WTC11 (cell line): ENCODE measurements at regions not wholly inside any gene's neighbourhood (a gene's known extent, or its start where the extent isn't known, plus 50 kb on each side); places are given as distances from the start of the nearest gene placed in this dataset.

Experiments used
- ATAC-seq: fragments of 200-7000 bp; cut with Tn5 transposase; 2 replicates; pipeline ENCODE4 v1.10.0; 2021; ENCODE audit warnings: mild to moderate bottlenecking, moderate library complexity
- CTCF ChIA-PET: fragments of 300-600 bp; sonication (Branson Sonifier 250); formaldehyde crosslinking; loops from one replicate; lab custom pipeline; 2021; ENCODE audit warnings: antibody characterized with exemption; lab: Charles Lee
- POLR2A ChIA-PET: fragments of 350-600 bp; sonication (Branson Sonifier 250); formaldehyde crosslinking; loops from one replicate; lab custom pipeline; 2021; ENCODE audit warnings: antibody characterized with exemption; lab: Charles Lee
- DNase-seq: peaks from one replicate; pipeline ENCODE4 v3.0.0; 2021; ENCODE audit warnings: low spot score
- H3K27ac Mint-ChIP-seq: 2 replicates; pipeline ENCODE4 v1.8.0; 2021; ENCODE audit warnings: mixed read lengths
- H3K27me3 Mint-ChIP-seq: 2 replicates; pipeline ENCODE4 v1.8.0; 2021; ENCODE audit warnings: low read depth, mild to moderate bottlenecking, moderate library complexity, mixed read lengths
- H3K36me3 Mint-ChIP-seq: 2 replicates; pipeline ENCODE4 v1.8.0; 2021; ENCODE audit warnings: mixed read lengths
- H3K4me1 Mint-ChIP-seq: 2 replicates; pipeline ENCODE4 v1.8.0; 2022; ENCODE audit warnings: mixed read lengths
- H3K4me3 Mint-ChIP-seq: 2 replicates; pipeline ENCODE4 v1.8.0; 2021; ENCODE audit warnings: mild to moderate bottlenecking, moderate library complexity, mixed read lengths
- H3K9me3 Mint-ChIP-seq: 2 replicates; pipeline ENCODE4 v1.8.0; 2021; ENCODE audit warnings: mixed read lengths
- CREM ChIP-seq: sonication (generic); formaldehyde crosslinking; IDR thresholded peaks from 2 replicates; pipeline ENCODE4 v1.8.1; 2022; ENCODE audit warnings: mild to moderate bottlenecking, missing genetic modification reagents, moderate library complexity
- ELF4 ChIP-seq: sonication (generic); formaldehyde crosslinking; IDR thresholded peaks from 2 replicates; pipeline ENCODE4 v1.8.1; 2022; ENCODE audit warnings: low read depth, mild to moderate bottlenecking, moderate library complexity, missing genetic modification reagents
- EMX1 ChIP-seq: fragments of 250-450 bp; sonication (Bioruptor Pico); IDR thresholded peaks from 2 replicates; pipeline ENCODE4 v1.8.0; 2021; ENCODE audit warnings: mild to moderate bottlenecking
- ESRRA ChIP-seq: sonication (generic); formaldehyde crosslinking; IDR thresholded peaks from 2 replicates; pipeline ENCODE4 v1.8.1; 2022; ENCODE audit warnings: mild to moderate bottlenecking, missing genetic modification reagents, borderline replicate concordance
- ETV6 ChIP-seq: sonication (generic); formaldehyde crosslinking; IDR thresholded peaks from 2 replicates; pipeline ENCODE4 v1.8.1; 2022; ENCODE audit warnings: mild to moderate bottlenecking, missing genetic modification reagents
- FOXK1 ChIP-seq: sonication (generic); formaldehyde crosslinking; IDR thresholded peaks from 2 replicates; pipeline ENCODE4 v1.8.0; 2022; ENCODE audit warnings: mild to moderate bottlenecking, moderate library complexity, missing genetic modification reagents
- GABPB1 ChIP-seq: sonication (generic); formaldehyde crosslinking; IDR thresholded peaks from 2 replicates; pipeline ENCODE4 v1.8.1; 2023; ENCODE audit warnings: mild to moderate bottlenecking, missing genetic modification reagents
- NFATC4 ChIP-seq: fragments of 250-450 bp; sonication (Bioruptor Pico); IDR thresholded peaks from 2 replicates; pipeline ENCODE4 v1.9.0; 2021; ENCODE audit warnings: mild to moderate bottlenecking
- NFYB ChIP-seq: sonication (generic); formaldehyde crosslinking; conservative IDR thresholded peaks from 2 replicates; pipeline ENCODE4 v1.8.0; 2022; ENCODE audit warnings: low read depth, missing genetic modification reagents
- RORB ChIP-seq: fragments of 250-450 bp; sonication (Bioruptor Pico); IDR thresholded peaks from 2 replicates; pipeline ENCODE4 v1.9.0; 2021; ENCODE audit warnings: mild to moderate bottlenecking
- ZNF138 ChIP-seq: sonication (generic); formaldehyde crosslinking; conservative IDR thresholded peaks from 2 replicates; pipeline ENCODE4 v1.8.1; 2022; ENCODE audit warnings: mild to moderate bottlenecking, moderate library complexity, missing genetic modification reagents
- ZNF396 ChIP-seq: fragments of 250-450 bp; sonication (Bioruptor Pico); IDR thresholded peaks from 2 replicates; pipeline ENCODE4 v1.8.0; 2021; ENCODE audit warnings: mild to moderate bottlenecking, moderate library complexity, borderline replicate concordance
- TF ChIP-seq, protein P1 (sequence below): sonication (generic); formaldehyde crosslinking; IDR thresholded peaks from 2 replicates; pipeline ENCODE4 v1.8.0; 2022; ENCODE audit warnings: missing genetic modification reagents
- TF ChIP-seq, protein P2 (sequence below): sonication (generic); formaldehyde crosslinking; IDR thresholded peaks from 2 replicates; pipeline ENCODE4 v1.8.0; 2022; ENCODE audit warnings: mild to moderate bottlenecking, missing genetic modification reagents
- TF ChIP-seq, protein P3 (sequence below): sonication (generic); formaldehyde crosslinking; IDR thresholded peaks from 2 replicates; pipeline ENCODE4 v1.8.1; 2022; ENCODE audit warnings: mild to moderate bottlenecking, missing genetic modification reagents, moderate library complexity, borderline replicate concordance
- TF ChIP-seq, protein P4 (sequence below): sonication (generic); formaldehyde crosslinking; conservative IDR thresholded peaks from 2 replicates; pipeline ENCODE4 v1.8.1; 2023; ENCODE audit warnings: mild to moderate bottlenecking, low read depth, missing genetic modification reagents, moderate library complexity
- TF ChIP-seq, protein P5 (sequence below): sonication (generic); formaldehyde crosslinking; IDR thresholded peaks from 2 replicates; pipeline ENCODE4 v1.8.0; 2023; ENCODE audit warnings: mild to moderate bottlenecking, missing genetic modification reagents
- TF ChIP-seq, protein P6 (sequence below): fragments of 250-450 bp; sonication (Bioruptor Pico); IDR thresholded peaks from 2 replicates; pipeline ENCODE4 v1.8.0; 2021; ENCODE audit warnings: mild to moderate bottlenecking

DNA sequence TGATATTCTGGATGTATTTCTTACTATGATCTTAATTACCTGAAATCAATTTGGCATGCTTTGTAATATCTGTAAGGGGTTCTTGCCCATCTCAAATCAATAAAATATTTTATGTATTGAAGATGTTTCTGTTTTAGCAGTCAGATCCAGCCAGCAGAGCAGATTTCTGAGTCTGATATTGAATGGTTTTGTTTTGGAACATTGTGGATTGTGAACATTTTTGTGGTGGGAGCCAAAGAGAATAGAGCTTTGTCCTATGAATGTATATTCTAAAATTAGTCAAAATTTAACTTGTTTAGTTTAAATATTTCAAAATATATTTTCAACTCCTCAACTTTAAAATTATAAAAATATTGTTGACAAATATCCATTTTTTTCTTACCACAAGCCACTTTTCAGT, 197.0 kb downstream of the UBE2E3 start:
- no peak for TF ChIP-seq FOXK1 (CRISPR knock-in tag)
- TF ChIP-seq NFYB (CRISPR knock-in tag) = no peak
- TF ChIP-seq, protein P1, sequence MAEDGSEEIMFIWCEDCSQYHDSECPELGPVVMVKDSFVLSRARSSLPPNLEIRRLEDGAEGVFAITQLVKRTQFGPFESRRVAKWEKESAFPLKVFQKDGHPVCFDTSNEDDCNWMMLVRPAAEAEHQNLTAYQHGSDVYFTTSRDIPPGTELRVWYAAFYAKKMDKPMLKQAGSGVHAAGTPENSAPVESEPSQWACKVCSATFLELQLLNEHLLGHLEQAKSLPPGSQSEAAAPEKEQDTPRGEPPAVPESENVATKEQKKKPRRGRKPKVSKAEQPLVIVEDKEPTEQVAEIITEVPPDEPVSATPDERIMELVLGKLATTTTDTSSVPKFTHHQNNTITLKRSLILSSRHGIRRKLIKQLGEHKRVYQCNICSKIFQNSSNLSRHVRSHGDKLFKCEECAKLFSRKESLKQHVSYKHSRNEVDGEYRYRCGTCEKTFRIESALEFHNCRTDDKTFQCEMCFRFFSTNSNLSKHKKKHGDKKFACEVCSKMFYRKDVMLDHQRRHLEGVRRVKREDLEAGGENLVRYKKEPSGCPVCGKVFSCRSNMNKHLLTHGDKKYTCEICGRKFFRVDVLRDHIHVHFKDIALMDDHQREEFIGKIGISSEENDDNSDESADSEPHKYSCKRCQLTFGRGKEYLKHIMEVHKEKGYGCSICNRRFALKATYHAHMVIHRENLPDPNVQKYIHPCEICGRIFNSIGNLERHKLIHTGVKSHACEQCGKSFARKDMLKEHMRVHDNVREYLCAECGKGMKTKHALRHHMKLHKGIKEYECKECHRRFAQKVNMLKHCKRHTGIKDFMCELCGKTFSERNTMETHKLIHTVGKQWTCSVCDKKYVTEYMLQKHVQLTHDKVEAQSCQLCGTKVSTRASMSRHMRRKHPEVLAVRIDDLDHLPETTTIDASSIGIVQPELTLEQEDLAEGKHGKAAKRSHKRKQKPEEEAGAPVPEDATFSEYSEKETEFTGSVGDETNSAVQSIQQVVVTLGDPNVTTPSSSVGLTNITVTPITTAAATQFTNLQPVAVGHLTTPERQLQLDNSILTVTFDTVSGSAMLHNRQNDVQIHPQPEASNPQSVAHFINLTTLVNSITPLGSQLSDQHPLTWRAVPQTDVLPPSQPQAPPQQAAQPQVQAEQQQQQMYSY = no peak
- no peak for TF ChIP-seq ETV6 (CRISPR knock-in tag)
- TF ChIP-seq EMX1 (CRISPR knock-in tag) = no peak
- no peak for TF ChIP-seq GABPB1 (CRISPR knock-in tag)
- no peak for TF ChIP-seq ZNF396 (CRISPR knock-in tag)
- no peak for TF ChIP-seq RORB (CRISPR knock-in tag)
- TF ChIP-seq, protein P2, sequence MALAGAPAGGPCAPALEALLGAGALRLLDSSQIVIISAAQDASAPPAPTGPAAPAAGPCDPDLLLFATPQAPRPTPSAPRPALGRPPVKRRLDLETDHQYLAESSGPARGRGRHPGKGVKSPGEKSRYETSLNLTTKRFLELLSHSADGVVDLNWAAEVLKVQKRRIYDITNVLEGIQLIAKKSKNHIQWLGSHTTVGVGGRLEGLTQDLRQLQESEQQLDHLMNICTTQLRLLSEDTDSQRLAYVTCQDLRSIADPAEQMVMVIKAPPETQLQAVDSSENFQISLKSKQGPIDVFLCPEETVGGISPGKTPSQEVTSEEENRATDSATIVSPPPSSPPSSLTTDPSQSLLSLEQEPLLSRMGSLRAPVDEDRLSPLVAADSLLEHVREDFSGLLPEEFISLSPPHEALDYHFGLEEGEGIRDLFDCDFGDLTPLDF (CRISPR knock-in tag) = no peak
- TF ChIP-seq NFATC4 (CRISPR knock-in tag) = no peak
- TF ChIP-seq, protein P3, sequence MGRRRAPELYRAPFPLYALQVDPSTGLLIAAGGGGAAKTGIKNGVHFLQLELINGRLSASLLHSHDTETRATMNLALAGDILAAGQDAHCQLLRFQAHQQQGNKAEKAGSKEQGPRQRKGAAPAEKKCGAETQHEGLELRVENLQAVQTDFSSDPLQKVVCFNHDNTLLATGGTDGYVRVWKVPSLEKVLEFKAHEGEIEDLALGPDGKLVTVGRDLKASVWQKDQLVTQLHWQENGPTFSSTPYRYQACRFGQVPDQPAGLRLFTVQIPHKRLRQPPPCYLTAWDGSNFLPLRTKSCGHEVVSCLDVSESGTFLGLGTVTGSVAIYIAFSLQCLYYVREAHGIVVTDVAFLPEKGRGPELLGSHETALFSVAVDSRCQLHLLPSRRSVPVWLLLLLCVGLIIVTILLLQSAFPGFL = no peak
- no peak for TF ChIP-seq ESRRA
- TF ChIP-seq ELF4 (CRISPR knock-in tag) = no peak
- TF ChIP-seq CREM (CRISPR knock-in tag) = no peak
- TF ChIP-seq, protein P4, sequence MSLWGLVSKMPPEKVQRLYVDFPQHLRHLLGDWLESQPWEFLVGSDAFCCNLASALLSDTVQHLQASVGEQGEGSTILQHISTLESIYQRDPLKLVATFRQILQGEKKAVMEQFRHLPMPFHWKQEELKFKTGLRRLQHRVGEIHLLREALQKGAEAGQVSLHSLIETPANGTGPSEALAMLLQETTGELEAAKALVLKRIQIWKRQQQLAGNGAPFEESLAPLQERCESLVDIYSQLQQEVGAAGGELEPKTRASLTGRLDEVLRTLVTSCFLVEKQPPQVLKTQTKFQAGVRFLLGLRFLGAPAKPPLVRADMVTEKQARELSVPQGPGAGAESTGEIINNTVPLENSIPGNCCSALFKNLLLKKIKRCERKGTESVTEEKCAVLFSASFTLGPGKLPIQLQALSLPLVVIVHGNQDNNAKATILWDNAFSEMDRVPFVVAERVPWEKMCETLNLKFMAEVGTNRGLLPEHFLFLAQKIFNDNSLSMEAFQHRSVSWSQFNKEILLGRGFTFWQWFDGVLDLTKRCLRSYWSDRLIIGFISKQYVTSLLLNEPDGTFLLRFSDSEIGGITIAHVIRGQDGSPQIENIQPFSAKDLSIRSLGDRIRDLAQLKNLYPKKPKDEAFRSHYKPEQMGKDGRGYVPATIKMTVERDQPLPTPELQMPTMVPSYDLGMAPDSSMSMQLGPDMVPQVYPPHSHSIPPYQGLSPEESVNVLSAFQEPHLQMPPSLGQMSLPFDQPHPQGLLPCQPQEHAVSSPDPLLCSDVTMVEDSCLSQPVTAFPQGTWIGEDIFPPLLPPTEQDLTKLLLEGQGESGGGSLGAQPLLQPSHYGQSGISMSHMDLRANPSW = no peak
- ChIA-PET POLR2A (no interaction called here), CTCF (no interaction called here)
- no peak for ATAC-seq
- DNase-seq = no peak
- Mint-ChIP-seq H3K36me3 (no peaks in the 10 kb centered on the region), H3K27ac (no peak overlapping the region), H3K27me3 (no peaks in the 10 kb centered on the region), H3K9me3 (no peaks in the 10 kb centered on the region), H3K4me1 (no peaks in the 10 kb centered on the region), H3K4me3 (no peak overlapping the region)

DNA sequence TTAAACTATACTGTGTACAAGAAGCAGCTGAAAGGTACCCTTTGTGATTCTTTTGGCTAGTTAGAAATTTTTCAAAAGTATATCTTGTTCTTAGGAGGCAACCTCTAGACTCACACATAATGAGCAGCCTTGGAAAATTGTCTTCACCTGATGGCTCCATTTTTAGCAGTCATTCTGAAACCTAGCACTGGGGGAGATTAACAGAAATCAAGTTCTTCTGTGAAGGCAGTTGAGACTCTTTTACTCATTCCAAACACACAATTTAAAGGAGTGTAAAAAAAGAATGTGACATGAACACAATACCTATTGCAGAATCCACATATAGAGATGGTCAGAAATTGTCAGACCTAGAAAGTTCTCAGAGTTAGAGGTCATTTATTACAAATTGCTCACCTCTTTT, 197.7 kb downstream of the UBE2E3 start:
- DNase-seq = no peak
- CTCF ChIA-PET = interaction anchor here (0.8 to 1.6 kb wide), 7 partner anchors 9 to 289 kb away, joined by 3 to 8 read pairs (median 4); partner anchors contain the start of gene ITGA4
- TF ChIP-seq, protein P3 = no peak
- TF ChIP-seq, protein P5, sequence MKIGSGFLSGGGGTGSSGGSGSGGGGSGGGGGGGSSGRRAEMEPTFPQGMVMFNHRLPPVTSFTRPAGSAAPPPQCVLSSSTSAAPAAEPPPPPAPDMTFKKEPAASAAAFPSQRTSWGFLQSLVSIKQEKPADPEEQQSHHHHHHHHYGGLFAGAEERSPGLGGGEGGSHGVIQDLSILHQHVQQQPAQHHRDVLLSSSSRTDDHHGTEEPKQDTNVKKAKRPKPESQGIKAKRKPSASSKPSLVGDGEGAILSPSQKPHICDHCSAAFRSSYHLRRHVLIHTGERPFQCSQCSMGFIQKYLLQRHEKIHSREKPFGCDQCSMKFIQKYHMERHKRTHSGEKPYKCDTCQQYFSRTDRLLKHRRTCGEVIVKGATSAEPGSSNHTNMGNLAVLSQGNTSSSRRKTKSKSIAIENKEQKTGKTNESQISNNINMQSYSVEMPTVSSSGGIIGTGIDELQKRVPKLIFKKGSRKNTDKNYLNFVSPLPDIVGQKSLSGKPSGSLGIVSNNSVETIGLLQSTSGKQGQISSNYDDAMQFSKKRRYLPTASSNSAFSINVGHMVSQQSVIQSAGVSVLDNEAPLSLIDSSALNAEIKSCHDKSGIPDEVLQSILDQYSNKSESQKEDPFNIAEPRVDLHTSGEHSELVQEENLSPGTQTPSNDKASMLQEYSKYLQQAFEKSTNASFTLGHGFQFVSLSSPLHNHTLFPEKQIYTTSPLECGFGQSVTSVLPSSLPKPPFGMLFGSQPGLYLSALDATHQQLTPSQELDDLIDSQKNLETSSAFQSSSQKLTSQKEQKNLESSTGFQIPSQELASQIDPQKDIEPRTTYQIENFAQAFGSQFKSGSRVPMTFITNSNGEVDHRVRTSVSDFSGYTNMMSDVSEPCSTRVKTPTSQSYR (CRISPR knock-in tag) = no peak
- TF ChIP-seq, protein P1 = no peak
- no peak for TF ChIP-seq ZNF138 (CRISPR knock-in tag)
- TF ChIP-seq, protein P6, sequence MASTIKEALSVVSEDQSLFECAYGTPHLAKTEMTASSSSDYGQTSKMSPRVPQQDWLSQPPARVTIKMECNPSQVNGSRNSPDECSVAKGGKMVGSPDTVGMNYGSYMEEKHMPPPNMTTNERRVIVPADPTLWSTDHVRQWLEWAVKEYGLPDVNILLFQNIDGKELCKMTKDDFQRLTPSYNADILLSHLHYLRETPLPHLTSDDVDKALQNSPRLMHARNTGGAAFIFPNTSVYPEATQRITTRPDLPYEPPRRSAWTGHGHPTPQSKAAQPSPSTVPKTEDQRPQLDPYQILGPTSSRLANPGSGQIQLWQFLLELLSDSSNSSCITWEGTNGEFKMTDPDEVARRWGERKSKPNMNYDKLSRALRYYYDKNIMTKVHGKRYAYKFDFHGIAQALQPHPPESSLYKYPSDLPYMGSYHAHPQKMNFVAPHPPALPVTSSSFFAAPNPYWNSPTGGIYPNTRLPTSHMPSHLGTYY (CRISPR knock-in tag) = no peak
- TF ChIP-seq ETV6 (CRISPR knock-in tag) = no peak

More for the DNA sequence above, 197.7 kb downstream of the UBE2E3 start:
- H3K4me1 Mint-ChIP-seq = no peaks in the 10 kb centered on the region
- no peaks in the 10 kb centered on the region for H3K9me3 Mint-ChIP-seq
- H3K4me3 Mint-ChIP-seq = no peak overlapping the region
- H3K27me3 Mint-ChIP-seq = no peaks in the 10 kb centered on the region
- POLR2A ChIA-PET = no interaction called here
- no peaks in the 10 kb centered on the region for H3K36me3 Mint-ChIP-seq
- ATAC-seq = no peak
- no peak overlapping the region for H3K27ac Mint-ChIP-seq
